ENCODE measurements at regions not wholly inside any gene's neighbourhood (a gene's known extent, or its start where the extent isn't known, plus 50 kb on each side); places are given as distances from the start of the nearest gene placed in this dataset.

DNA sequence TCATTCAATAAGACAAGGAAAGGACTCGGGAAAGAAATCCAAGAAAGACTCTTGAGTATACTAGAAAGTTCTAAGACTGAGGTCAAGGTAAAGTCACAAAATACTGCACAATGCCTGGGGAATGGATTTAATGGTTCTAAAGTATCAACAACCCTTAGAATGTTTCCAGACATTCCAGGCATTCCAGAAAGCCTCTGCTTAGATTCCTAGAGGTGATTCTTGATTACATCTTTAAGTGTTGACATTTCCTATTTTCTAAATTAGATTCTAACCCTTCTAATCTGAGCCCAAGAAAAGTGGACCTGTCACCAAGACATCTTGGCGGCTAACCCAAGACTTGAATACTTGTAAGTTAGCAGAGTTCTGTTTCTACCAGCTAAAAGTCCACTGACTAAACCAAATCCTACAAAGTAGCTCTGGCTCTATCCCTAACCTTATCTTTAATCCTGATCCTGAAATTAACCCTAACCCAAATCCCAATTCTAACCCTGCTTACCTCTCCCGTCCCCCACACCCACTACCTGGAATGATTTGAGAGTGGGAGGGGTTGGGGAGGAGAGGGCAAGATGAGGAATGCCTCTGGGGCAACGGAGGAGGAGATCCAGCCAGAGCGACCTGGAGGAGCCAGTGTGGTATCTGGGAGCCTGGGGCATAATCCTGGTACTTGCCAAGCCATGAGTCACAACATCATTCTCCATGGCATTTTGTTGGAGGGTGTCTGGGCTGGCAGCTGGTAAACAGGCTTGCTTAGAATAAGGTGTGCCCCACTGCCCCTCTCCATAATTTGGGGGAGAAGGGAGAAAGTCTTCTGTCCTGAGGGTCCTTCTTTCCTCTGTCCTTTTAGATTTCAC is 93.4 kb upstream of the HOXC13 start:
- DNase-seq (no peak), ATAC-seq (no peak)
- Histone ChIP-seq H3K4me1 (no peaks in the 10 kb centered on the region), H3K9me3 (no peaks in the 10 kb centered on the region), H3K4me3 (no peak overlapping the region), H3K27me3 (no peaks in the 10 kb centered on the region), H3K27ac (no peak overlapping the region), H3K36me3 (no peaks in the 10 kb centered on the region)
- no peak for TF ChIP-seq CTCF (IDR thresholded peaks at IDR 0.05)
- no peak for TF ChIP-seq POLR2A (IDR thresholded peaks at IDR 0.05)
- intact Hi-C loops (cut with DNase I): no loop called here
- 55% methylated on average over 4 of the region's 5 CpGs for WGBS (ENCODE audit: insufficient coverage, low coverage, low lambda C conversion rate, missing lambda C conversion rate)

DNA sequence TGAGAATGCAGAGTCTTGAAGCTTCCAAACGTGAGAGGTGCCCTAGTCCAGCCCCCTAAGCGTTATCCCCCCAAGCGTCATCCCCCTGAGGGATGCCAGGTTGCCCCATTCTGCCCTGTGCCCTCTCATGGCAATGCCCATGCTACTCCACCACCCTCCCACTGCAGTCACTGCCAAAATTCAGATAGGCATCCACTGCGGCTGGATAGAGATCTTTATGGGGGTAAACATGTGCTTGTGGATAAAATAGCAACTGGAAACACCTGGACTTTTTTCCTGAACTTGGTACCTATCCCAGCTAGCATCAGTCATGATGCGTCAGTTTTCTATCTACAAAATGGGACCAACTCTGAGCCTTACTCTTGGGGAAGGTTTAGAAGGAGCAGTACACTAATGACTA is 92.7 kb upstream of the HOXC13 start:
- DNase-seq (no peak), ATAC-seq (no peak)
- no peaks in the 10 kb centered on the region for H3K27me3 ChIP-seq
- H3K27ac ChIP-seq: no peak overlapping the region
- TF ChIP-seq CTCF (IDR thresholded peaks at IDR 0.05): no peak
- no peak for TF ChIP-seq POLR2A (IDR thresholded peaks at IDR 0.05)
- H3K36me3 ChIP-seq: no peaks in the 10 kb centered on the region
- no peak overlapping the region for H3K4me3 ChIP-seq
- WGBS (ENCODE audit: insufficient coverage, low coverage, low lambda C conversion rate, missing lambda C conversion rate): 54% methylated on average over 5 of the region's 5 CpGs
- intact Hi-C loops (cut with DNase I): no loop called here
- H3K4me1 ChIP-seq: no peaks in the 10 kb centered on the region
- no peaks in the 10 kb centered on the region for H3K9me3 ChIP-seq

DNA sequence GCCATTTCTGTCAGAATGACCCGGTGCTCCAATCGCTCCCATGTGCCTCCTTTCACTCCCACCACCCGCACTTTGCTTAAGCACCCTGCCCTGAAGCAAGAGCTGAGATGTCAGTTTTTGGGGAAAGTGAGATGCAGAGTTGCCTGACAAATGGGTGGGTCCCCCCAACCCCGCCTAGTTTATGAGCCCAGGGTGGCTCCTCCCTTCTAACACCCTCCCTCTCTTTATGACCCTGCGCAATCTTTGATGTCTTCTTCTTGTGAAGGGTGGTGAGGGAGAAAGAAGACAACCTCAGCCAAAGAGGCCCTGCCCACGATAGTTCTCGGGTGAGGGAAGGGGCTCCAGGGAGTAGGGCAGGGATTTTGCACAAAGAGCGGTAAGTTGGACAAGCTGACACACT is 89.5 kb upstream of the HOXC13 start:
- ATAC-seq (no peak), DNase-seq (no peak)
- no peaks in the 10 kb centered on the region for H3K36me3 ChIP-seq
- 76% methylated on average over 3 of the region's 8 CpGs for WGBS (ENCODE audit: insufficient coverage, low coverage, low lambda C conversion rate, missing lambda C conversion rate)
- intact Hi-C loops (cut with DNase I): no loop called here
- no peak overlapping the region for H3K27ac ChIP-seq
- no peaks in the 10 kb centered on the region for H3K4me1 ChIP-seq
- H3K27me3 ChIP-seq: no peaks in the 10 kb centered on the region
- H3K9me3 ChIP-seq: no peaks in the 10 kb centered on the region
- no peak for TF ChIP-seq CTCF (IDR thresholded peaks at IDR 0.05)
- TF ChIP-seq POLR2A (IDR thresholded peaks at IDR 0.05): no peak
- H3K4me3 ChIP-seq: no peak overlapping the region

DNA sequence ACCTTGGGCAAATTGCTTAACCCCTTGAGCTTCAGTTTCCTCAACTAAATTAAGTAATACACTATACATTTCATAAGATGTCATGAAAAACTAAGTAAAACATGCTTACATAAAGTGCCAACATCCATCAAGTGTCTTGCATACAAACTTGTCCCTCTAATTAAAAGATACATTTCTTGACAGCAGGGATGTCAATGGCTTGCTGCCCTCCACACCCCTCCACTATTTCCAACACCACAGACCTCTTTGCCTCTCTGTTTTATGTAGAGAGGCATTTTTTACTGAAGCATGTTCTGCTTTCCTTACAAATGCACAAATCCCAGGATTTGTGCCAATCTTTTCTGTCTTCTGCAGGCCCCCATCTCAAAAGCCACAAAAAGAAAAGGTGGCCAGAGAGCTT is 89.0 kb upstream of the HOXC13 start:
- no peaks in the 10 kb centered on the region for H3K9me3 ChIP-seq
- DNase-seq (no peak), ATAC-seq (no peak)
- no peaks in the 10 kb centered on the region for H3K27me3 ChIP-seq
- H3K27ac ChIP-seq: no peak overlapping the region
- intact Hi-C loops (cut with DNase I): no loop called here
- H3K36me3 ChIP-seq: no peaks in the 10 kb centered on the region
- H3K4me1 ChIP-seq: no peaks in the 10 kb centered on the region
- no peak overlapping the region for H3K4me3 ChIP-seq
- TF ChIP-seq CTCF (IDR thresholded peaks at IDR 0.05) (no peak), POLR2A (IDR thresholded peaks at IDR 0.05) (no peak)

All from right lobe of liver (tissue), 6 donors.